ENCODE measurements at regions not wholly inside any gene's neighbourhood (a gene's known extent, or its start where the extent isn't known, plus 50 kb on each side); places are given as distances from the start of the nearest gene placed in this dataset.
A peak's percentile ranks its signal among the peaks of the same experiment; 100 is the strongest.

GRCh38 chr13:34156841-34157365 lies 339.0 kb downstream of the RFC3 start:
- Histone ChIP-seq H3K36me3 (no peaks in the 10 kb centered on the region), H3K9me3 (no peaks in the 10 kb centered on the region), H3K4me3 (no peak overlapping the region), H3K27ac (no peak overlapping the region), H3K4me1 (peaks cover 6% of the 10 kb centered on the region), H3K27me3 (no peaks in the 10 kb centered on the region)
- TF ChIP-seq POLR2A (IDR thresholded peaks at IDR 0.05), result no peak
- peak; percentile 60 to 75 for TF ChIP-seq POLR2AphosphoS5 (IDR thresholded peaks at IDR 0.05; ENCODE audit: insufficient read depth in 1 of 2, low read depth in 1 of 2)
- DNase-seq (ENCODE audit: extremely low spot score in 2 of 2), result no peak
- intact Hi-C loops (cut with DNase I), result no loop called here

- H3K4me1 ChIP-seq, result peaks cover 13% of the 10 kb centered on the region
- H3K27ac ChIP-seq, result no peak overlapping the region
- TF ChIP-seq POLR2A (IDR thresholded peaks at IDR 0.05), result no peak
- no peak for TF ChIP-seq POLR2AphosphoS5 (IDR thresholded peaks at IDR 0.05; ENCODE audit: insufficient read depth in 1 of 2, low read depth in 1 of 2)
- no peak for TF ChIP-seq CTCF (IDR thresholded peaks at IDR 0.05)
- no peaks in the 10 kb centered on the region for H3K9me3 ChIP-seq
- H3K27me3 ChIP-seq, result no peaks in the 10 kb centered on the region
- DNase-seq (ENCODE audit: extremely low spot score in 2 of 2), result no peak
- H3K4me3 ChIP-seq, result no peak overlapping the region
- intact Hi-C loops (cut with DNase I), result no loop called here
- no peaks in the 10 kb centered on the region for H3K36me3 ChIP-seq
Measured at GRCh38 chr13:34159946-34160345, 342.0 kb downstream of the RFC3 start.

GRCh38 chr13:34161931-34162543 lies 344.1 kb downstream of the RFC3 start:
- Histone ChIP-seq H3K9me3 (no peaks in the 10 kb centered on the region), H3K4me1 (peaks cover 13% of the 10 kb centered on the region), H3K27me3 (no peaks in the 10 kb centered on the region), H3K36me3 (no peaks in the 10 kb centered on the region), H3K27ac (peak overlapping the region; percentile 71), H3K4me3 (no peak overlapping the region)
- intact Hi-C loops (cut with DNase I), result no loop called here
- no peak for TF ChIP-seq CTCF (IDR thresholded peaks at IDR 0.05)
- peak in 1 of 2 donors; percentile 65 for TF ChIP-seq POLR2AphosphoS5 (IDR thresholded peaks at IDR 0.05; ENCODE audit: insufficient read depth in 1 of 2, low read depth in 1 of 2)
- no peak for DNase-seq (ENCODE audit: extremely low spot score in 2 of 2)

DNA sequence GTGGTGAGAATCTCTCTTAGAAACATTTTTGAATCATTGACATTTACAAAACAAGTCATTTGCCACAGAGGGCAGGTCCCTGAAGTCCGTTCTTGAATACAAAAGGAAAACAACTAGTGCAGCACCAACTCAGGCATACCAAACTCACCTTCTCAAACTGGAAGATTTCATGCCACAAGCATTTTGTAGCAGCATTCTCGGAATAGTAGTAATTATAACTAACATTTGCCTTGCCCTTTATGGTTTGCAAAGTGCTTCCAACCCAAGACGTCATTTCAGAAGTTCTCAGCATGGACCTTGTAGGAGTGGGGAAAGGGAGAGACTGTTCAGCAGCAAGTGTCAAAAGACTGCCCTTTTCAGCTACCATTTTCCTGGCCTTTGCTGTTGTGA lies 344.6 kb downstream of the RFC3 start:
- H3K9me3 ChIP-seq, result no peaks in the 10 kb centered on the region
- TF ChIP-seq POLR2AphosphoS5 (IDR thresholded peaks at IDR 0.05; ENCODE audit: insufficient read depth in 1 of 2, low read depth in 1 of 2) (no peak), CTCF (IDR thresholded peaks at IDR 0.05) (no peak), POLR2A (IDR thresholded peaks at IDR 0.05) (no peak)
- no peaks in the 10 kb centered on the region for H3K36me3 ChIP-seq
- DNase-seq (ENCODE audit: extremely low spot score in 2 of 2), result no peak
- intact Hi-C loops (cut with DNase I), result no loop called here
- no peaks in the 10 kb centered on the region for H3K27me3 ChIP-seq
- H3K4me3 ChIP-seq, result no peak overlapping the region
- peak overlapping the region; percentile 71 for H3K27ac ChIP-seq
- H3K4me1 ChIP-seq, result peaks cover 13% of the 10 kb centered on the region

GRCh38 chr13:34164582-34164981 lies 346.6 kb downstream of the RFC3 start:
- Histone ChIP-seq H3K4me3 (no peak overlapping the region), H3K27ac (no peak overlapping the region), H3K36me3 (no peaks in the 10 kb centered on the region), H3K9me3 (no peaks in the 10 kb centered on the region), H3K27me3 (no peaks in the 10 kb centered on the region), H3K4me1 (peaks cover 13% of the 10 kb centered on the region)
- intact Hi-C loops (cut with DNase I), result no loop called here
- TF ChIP-seq CTCF (IDR thresholded peaks at IDR 0.05), result no peak
- no peak for TF ChIP-seq POLR2A (IDR thresholded peaks at IDR 0.05)
- no peak for TF ChIP-seq POLR2AphosphoS5 (IDR thresholded peaks at IDR 0.05; ENCODE audit: insufficient read depth in 1 of 2, low read depth in 1 of 2)
- no peak for DNase-seq (ENCODE audit: extremely low spot score in 2 of 2)

Measured in vagina (tissue), 2 donors.